NCI-H526 (cell line): ENCODE measurements at regions not wholly inside any gene's neighbourhood (a gene's known extent, or its start where the extent isn't known, plus 50 kb on each side); places are given as distances from the start of the nearest gene placed in this dataset.

Source experiments
- DNase-seq, 2 experiments: peaks; one replicate each; lab custom pipeline; 2025; lab: John Stamatoyannopoulos, UW

DNA sequence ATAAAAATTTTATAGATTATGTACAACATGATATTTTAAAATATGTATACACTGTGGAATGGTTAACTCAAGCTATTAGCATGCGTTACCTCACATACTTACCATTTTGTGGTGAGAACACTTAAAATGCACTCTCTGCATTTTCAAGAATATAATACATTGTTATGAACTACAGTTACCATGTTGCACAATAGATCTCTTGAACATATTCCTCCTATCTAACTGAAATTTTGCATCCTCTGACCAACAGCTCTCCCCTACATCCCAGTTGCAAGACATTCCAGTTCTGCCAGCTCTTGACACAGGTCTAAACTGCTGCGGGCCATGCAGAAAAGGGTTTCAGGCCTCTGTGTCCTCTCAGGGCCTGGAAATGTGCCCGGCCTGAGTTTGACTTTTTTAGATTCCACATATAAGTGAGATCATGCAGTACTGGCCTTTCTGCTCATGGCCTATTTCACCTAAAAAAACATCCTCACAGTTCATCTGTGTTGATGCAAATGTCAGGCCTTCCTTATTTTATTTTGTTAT lies 113.7 kb downstream of the CDCA7 start:
- no peak for DNase-seq

DNA sequence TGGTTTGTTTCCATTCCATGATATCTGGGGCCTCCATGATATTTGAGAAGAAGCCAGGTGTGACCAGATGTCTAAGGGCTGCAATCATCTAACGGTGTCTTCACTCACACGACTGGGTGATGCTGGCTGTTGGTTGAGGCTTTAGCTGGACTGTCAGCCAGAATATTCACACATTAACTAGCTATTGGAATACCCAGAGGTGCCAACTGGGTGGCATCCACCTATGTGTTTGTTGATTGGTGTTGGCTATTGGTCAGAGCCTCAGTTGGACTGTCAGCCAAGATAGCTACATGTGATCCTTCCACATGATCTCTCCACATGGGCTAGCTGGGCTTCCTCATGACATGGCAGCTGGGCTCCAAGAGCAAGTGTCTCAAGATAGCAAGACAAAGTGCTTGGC lies 117.4 kb downstream of the CDCA7 start:
- DNase-seq, result no peak

DNA sequence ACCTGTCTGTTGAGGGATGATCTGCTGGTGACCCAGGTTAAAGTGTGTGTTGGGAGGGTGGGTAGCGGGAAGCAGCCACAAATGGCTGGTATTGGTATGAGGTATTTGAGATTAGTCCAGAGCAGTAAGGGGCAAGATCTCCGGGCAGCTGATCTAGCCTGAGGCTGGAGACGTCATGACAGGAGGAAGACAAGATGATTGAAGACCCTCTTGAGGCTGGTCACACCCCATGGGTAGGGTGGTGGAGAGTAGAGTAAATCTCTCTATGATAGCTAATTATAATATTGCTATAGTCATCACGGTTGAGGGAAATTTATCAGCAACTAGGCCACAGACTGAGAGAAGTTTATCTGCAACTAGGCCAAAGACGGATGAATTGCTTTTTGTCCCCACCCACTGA lies 128.5 kb downstream of the CDCA7 start:
- no peak for DNase-seq

DNA sequence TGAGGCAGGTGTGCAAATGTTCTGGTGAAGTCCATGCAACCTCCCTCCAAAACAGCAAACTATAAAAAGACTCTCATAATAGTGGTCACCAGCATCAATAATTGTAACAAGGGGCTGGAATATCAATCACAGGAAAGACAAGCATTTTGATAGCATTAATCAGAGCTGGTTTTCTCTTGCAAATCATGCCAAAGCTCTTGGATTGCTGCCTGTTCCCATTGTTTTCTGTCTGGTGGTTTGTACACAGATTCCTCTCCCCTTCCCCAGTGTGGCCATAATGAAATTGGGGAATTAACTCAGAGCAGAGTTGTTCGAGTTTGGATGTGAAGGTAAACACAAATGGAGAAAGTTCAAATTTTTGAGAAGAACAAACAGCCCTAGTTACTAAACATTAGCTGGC lies 134.2 kb downstream of the CDCA7 start:
- no peak for DNase-seq

DNA sequence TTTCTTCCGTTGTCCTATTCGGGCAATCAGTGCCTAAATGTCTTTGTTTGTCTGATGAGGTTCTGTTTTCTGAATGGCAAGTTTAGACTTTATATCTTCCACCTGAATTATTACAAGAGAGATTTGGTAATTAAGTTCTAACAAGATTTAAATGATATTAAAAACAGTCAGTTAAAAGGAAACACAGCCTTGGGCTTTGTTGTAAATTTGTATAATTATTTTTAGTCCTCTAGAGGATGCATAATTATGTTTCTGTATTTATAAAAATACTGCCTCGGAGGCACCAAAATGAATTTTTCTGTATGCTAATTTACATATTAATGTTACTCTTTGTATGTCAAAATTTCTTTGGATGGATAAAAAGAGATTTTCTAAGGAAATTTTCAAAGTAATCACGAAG lies 136.7 kb downstream of the CDCA7 start:
- DNase-seq, result no peak

DNA sequence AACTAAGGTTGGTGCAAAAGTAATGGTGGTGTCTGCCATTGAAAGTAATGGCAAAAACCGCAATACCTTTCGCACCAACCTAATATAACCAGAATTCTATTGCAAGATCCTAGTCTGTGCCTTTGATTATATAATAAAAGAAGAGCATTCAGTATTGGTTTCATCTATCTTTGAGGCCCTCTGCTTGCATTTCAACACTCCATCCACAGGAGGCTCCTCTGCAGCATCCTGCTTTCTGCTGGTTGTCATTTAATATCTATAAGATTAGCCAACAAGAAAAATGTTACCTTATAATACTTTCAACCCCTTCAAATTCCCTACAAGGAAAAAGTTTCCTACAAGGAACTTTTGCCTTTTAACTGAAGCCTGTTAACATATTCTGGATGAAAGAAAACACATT lies 139.2 kb downstream of the CDCA7 start:
- no peak for DNase-seq

DNA sequence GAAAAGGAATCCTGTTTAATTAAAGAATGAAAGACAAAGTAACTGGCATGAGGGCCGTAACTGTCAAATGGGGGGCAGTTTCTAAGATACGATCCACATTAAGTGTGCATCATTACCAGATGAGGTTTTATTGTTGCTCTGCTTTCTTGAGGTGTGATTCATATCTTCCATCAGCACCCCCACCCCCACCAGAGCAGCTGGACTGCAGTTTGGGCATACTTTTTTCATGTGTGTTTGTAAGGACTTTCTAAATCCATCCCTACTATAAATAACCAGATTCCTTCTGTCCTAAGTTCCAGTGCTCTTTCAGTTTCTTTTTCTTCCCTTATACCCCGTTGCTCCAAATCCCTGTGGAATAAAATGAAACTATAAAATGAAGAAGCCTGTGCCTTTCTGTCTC lies 142.1 kb downstream of the CDCA7 start:
- no peak for DNase-seq

DNA sequence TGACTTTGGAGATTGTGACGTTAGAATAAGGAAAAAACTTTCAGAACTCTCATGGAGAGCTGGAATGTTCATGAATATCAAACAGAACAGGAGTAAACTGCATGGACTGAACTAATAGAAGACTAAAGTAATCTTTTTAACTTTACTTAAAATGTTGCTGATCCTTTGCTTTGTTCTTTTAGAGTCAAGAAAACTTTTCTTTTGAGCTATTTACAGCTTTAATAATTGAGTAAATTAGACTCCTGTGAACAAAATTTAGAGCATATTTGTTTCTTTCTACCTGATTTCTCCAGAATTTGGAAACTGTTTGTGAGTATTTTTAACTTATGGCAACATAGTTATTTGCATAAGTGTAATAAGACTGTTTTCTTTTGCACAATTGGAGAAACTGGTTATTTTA lies 146.3 kb downstream of the CDCA7 start:
- no peak for DNase-seq

DNA sequence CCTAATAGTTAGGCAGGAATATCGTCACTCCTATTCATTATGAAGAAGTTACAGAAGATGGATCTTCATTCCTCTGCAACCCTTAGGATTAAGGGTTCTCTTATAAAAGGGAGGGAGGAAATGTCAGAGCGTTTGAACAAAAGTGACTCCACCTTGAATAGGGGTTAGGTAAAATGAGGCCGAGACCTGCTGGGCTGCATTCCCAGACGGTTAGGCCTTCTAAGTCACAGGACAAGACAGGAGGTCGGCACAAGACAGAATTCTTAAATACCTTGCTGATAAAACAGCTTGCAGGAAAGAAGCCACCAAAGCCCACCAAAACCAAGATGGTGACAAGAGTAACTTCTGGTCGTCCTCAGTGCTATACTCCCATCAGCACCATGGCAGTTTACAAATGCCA lies 147.6 kb downstream of the CDCA7 start:
- no peak for DNase-seq

DNA sequence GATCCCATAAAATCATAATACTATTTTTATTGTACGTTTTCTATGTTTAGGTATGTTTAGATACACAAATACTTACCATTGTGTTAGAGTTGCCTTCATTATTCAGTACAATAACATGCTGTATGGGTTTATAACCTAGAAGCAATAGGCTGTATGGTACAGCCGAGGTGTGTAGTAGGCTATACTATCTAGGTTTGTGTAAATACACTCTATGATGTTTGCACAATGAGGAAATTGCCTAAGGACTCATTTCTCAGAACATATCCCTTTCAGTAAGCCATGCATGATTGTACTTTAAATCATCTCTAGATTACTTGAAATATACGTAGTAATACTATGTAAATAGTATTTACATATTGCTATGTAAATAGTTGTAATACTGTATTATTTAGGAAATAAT lies 156.7 kb downstream of the CDCA7 start:
- DNase-seq, result peak; percentile 30 to 41

DNA sequence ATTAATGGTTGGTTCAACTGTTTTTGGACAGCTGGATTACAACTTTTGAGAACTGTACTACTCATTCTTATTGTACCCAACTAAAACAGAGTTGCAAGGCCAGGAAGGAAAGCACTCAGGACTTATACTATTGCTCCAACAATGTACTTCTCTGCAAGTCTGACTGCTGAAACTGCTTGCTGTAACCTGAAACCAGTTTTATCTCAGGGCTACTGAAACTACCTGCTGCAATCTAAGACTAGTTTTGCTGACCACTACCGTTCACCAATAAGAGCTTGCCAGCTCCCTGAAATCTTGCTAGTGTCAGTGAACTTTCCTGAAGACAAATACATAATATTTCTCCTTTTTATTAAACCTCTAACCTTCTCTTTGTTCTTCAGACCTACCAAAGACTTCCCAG lies 157.3 kb downstream of the CDCA7 start:
- DNase-seq, result no peak

DNA sequence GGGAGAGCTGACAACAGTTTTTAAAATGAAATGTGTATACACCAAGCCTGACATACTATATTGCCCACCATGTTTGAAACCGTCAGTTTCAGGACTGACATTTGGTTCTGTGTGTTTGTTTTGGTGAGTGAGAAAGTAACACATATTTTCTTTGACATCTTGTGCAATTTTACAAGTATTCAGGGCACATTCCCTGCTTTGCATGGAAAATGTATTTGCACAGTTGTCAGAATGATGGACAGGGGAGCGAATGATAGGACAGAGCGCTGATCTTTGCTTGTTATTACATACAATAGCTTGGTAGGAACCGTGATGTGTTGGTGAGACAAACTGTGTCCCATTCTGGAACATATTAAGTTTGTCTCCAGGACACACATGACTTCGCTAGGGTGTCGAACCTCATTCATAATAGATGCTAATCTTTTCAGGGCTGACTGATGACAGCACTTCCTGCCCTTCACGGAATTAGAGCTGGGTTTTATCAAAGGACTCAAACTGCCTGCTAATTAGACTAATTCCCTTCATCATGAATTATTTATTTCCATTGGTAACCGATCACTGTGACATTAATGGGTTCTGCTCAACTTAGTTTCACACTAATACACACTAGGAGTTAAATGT lies 158.5 kb downstream of the CDCA7 start:
- peak in 1 of 2 experiments; percentile 46 for DNase-seq

DNA sequence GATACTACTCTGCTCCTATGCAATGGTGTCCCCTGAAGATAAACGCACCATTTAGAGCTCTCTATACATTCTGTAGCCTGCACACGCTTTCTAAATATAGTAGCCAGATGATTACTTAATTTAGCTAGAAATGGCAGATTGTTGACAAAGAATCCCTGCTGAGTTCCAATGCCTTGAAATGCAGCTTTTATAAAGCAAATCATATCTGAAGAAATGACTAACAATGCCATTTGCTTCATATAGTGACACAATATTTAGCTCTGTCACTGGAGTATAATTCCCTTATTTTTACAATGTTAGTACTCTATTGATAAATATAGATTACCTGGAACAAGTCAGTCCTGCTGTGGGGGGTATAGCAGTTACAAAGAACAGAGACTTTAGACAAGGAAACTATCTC lies 166.2 kb downstream of the CDCA7 start:
- no peak for DNase-seq

DNA sequence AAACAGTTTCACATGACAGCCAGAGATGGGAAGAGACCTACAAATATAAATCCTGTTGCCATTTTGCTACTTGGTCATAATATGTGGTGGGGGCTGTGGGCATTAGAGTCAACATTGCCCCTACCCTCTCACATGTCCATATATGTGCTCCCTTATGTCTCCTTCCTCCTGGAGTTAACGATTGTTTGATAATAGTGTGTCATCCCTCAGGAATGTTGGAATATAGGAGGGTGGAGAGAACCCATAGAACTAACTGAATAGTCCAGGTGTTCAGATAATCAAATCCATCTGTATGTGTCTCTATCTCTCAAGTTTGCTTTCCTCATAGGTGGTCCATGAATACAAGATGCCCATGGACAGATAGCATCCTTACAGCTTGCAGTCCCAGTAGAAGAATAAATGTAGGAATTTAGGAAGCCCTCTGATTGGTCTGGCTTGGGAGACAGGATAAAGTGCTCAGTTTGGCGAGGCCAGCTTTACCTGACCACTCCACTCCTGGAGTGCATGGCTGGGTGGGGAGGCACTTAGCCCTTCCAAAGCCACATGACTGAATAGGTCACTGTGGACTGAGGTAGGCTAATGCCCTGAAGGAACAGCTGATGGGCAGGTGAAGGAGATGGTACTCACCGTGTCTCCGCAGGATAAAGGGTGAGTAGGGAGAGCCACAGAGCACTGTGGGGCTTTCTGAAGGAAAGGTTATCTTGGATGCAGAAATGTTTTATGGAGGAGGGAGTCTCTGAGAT lies 166.9 kb downstream of the CDCA7 start:
- DNase-seq, result no peak

DNA sequence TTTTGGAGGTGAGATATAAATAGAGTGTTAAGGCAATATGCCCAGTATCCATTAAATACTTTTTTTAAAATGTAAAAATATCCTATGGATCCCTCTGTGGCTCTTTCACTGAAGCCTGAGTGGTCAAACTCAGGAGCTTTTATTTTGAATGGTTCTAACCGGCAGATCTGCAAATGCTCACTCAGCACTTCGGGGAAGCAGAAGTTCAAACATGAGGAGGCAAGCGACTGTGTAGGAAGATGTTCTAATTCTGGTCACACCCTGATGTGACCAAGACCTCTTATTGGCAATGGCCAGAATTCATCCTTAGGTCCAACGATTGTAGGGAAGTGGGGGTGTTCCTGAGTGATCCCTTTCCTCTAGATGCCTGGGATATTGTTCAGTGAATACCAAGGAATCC lies 168.8 kb downstream of the CDCA7 start:
- DNase-seq, result no peak

DNA sequence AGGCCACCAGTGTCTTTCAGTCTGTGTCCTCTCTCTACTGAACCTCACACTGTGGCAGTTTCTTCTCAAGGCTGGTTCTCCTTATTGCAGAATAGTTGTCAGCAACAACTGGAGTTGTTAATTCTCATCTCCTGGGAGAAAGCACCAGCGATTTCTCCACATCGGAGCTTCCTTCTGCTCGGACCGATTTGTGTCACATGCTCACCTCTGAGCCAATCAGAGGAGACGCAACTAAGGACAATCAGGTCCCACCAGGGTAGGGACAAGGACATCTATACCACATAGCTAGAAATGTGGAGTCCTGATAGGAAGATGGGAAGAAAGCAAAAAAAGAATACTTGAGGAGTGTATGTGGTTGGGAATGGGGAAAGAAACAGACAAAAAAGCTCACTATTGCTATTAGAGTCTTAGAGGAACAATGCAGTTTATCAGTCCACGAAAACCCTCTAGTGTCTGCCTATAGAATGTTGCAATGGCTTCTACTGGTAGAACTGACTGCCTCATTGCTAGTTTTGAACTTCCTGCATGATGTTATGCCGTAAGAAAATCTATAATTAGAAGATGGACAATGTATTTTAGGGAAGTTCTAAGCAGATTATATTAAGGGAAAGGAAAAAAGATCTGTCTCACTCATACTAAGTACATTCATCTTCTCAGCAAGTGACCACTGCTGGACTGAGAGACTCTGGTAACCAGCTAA lies 169.7 kb downstream of the CDCA7 start:
- no peak for DNase-seq

DNA sequence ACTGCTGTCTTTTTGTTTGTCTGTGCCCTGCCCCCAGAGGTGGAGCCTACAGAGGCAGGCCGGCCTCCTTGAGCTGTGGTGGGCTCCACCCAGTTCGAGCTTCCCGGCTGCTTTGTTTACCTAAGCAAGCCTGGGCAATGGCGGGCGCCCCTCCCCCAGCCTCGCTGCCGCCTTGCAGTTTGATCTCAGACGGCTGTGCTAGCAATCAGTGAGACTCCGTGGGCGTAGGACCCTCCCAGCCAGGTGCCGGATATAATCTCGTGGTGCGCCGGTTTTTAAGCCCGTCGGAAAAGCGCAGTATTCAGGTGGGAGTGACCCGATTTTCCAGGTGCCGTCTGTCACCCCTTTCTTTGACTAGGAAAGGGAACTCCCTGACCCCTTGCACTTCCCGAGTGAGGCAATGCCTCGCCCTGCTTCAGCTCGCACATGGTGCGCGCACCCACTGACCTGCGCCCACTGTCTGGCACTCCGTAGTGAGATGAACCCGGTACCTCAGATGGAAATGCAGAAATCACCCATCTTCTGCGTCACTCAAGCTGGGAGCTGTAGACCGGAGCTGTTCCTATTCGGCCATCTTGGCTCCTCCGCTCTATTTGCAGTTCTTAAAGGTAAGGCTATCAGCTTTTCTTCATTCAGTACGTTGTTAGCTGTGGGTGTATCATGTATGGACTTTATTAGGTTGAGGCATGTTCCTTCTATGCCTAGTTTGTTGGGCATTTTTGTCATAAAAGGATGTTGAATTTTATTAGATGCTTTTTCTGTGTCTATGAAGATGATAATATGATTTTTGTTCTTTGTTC lies 178.3 kb downstream of the CDCA7 start:
- peak; percentile 45 to 51 for DNase-seq

DNA sequence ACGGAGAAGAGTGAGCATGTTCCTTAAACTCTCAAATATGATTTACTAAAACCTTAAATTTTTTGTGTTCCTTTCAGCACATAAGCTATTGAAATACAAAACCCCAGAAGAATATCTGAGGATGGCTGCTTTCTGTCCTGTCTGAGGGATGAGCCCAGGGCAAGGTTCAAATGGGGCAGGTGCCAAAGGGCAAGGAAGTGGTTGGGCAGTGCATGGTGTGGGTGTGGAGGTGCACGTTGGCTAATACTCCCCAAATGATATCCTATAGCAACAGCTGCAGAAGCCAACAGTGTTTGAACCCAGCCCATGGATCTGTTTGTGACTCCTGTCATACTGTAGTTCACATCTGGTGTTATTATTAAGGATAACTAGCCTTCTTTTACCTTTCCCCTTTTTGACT lies 183.0 kb downstream of the CDCA7 start:
- no peak for DNase-seq

DNA sequence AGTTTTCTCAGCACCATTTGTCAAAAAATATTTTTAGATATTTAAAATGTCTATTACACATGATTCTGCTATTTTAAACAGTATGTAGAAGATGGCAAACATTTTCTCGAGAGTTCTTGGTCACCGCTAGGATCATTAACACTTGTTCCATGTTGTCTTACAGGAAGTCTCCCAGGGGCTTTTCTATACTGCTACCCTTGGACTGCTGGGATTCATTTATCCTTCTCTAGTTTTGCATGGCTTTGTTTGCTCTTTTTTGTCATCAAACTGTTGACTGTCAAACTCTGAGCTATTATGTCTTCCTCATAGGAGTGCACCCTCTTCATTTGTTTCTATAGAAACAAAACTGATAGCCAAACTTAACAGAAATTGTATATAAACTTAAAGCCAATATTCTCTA lies 184.9 kb downstream of the CDCA7 start:
- DNase-seq, result no peak

DNA sequence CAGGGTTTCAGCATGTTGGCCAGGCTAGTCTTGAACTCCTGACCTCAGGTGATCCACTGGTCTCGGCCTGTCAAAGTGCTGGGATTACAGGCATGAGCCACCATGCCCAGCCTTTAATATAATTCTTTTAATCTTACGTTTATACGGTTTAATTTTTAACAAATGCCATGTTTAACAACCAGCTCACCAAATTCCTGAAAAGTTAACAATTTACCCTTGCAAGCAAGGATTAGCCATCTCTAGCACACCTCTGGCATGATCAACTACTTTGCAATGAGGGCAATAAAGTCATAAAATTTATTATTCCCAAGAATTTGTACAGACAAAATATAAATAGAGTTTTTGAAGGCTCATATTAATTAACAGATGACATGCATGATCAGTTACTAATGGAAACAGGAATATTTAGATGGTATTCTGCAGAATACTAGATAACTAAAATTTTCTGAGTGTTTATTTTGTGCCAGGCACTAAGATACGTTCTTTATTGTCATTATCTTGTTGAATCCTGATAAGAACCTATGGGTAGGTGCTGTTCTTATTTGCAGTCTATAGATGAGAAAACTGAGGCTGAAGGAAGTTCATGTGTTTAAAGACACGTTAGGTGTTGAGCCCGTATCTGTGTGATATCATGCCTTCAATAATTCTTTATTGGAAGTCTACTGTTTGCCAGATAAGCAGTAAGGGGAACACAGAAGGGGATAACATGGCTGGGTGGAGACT lies 190.1 kb downstream of the CDCA7 start:
- DNase-seq, result no peak

DNA sequence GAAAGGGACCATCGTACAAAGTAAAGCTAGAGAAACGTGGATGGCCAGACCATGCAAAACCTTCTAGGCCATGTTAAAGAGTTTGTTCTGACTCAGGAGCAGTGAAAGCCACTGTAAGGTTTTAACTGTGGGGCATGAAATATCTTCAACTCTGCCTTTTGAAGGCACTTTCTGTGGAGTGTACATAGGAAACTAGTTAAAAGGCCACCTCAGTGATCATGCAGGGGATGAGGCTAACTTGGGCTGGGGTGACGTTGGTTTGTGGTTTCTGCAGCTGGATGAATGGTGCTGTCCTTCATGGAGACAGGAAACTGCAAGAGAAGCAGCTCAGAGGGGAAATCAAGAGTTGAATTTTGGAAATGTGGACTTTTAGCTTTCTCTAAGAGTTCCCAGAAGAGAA lies 190.7 kb downstream of the CDCA7 start:
- no peak for DNase-seq

DNA sequence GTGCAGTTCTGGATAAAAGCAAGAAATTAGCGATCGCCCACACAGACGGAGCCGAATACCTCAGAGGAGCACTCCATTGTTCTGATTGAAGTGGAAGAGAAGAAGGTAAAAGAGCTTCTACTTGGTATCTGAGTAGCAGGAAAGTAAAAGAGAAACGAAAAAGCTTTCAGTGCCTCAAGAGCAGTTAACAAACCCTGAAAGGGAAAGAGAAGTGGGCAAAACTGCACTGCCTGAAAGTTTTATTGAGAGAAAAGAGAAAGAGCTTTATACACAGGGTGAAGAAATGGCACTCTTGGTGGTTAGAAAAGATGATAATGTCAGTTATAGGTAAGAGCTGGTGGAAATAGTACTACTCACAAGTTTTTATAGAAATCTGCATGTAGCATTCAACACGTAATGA lies 192.8 kb downstream of the CDCA7 start:
- DNase-seq, result no peak
